Right renal cortex interstitium (tissue), 3 donors: ENCODE measurements at regions not wholly inside any gene's neighbourhood (a gene's known extent, or its start where the extent isn't known, plus 50 kb on each side); places are given as distances from the start of the nearest gene placed in this dataset.

Experiments used
- DNase-seq, 3 donors: peaks; one replicate each; pipeline ENCODE4 v3.0.0-alpha.2; 2013; ENCODE audit warnings: low read depth in 3 of 3, low spot score in 2 of 3

- DNase-seq, result no peak
These were observed 661.2 kb downstream of the TBC1D4 start for GRCh38 chr13:74820809-74821208.

DNA sequence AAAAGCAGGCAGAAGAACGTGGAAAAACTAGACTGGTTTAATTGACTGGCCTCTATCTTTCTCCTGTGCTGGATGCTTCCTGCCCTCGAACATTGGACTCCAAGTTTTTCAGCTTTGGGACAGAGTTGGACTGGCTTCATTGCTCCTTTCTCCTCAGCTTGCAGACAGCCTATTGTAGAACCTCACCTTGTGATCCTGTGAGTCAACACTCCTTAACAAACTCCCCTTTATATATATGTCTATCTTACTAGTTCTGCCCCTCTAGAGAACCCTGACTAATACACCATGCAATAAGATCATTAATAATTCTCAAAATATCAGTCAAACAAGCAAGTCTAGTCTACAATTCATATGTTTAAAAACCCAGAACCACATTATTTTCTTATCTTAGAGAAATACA, 662.4 kb downstream of the TBC1D4 start:
- no peak for DNase-seq

- no peak for DNase-seq
These were observed 665.2 kb downstream of the TBC1D4 start for GRCh38 chr13:74816737-74817136.

DNA sequence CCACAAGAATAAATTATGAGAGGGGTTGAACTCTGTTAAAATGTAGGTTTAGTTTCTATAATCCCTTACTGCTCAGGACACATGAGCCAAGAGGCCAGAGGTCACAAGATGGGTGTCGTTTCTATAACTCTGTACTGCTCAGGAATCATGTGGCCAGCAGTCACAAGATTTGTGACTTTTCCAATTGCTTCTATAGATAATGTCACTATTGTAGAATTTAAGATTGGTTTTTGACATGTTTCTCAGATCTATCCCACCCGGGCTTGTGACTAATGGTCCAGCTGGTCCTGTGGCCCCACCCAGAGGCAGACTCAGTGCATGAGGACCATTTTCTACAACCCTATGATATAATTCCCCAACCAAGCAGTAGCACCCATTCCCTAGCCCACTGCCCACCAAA, 662.0 kb upstream of the KLF12 start:
- DNase-seq, result no peak

- no peak for DNase-seq
These were observed 661.3 kb upstream of the KLF12 start for GRCh38 chr13:74795526-74795925.

DNA sequence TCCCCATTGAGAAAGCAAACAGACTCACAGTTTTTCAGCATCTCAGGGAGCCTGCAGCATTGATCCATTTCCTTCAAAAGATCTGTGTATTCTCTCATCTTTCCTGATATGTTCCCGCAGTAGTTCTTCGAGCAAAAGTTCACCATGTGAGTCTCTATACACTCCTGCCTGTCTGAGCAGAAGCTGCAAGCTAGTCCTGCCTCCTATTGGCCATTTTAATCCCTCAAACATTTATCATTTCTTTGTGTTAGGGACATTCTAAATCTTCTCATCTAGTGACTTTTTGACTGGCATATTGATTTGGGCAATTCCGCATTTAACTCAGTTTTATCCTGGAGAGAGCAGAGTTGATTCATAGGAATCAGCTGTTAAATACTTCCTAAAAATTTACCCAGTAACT, 660.4 kb upstream of the KLF12 start:
- DNase-seq, result no peak

GRCh38 chr13:74794147-74794546, 659.9 kb upstream of the KLF12 start:
- no peak for DNase-seq

DNA sequence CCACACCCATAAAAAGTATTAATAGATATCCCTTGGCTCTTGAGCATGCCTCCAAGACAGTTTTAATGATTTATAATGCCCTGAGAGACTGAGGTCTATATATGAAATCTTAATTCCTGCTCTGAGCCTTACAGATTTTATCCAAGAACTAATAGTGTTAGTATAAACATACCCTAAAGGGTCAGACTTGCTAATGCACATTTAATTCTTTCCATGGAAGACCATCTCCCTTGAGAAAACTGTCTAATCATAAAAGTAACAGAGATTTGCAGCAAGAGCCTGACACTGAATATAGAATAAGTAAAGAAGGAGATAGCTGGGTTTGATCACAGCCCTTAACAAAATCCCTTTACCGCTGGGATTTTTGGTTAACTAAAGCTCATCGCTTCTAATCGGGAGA, 650.8 kb upstream of the KLF12 start:
- DNase-seq, result no peak

DNA sequence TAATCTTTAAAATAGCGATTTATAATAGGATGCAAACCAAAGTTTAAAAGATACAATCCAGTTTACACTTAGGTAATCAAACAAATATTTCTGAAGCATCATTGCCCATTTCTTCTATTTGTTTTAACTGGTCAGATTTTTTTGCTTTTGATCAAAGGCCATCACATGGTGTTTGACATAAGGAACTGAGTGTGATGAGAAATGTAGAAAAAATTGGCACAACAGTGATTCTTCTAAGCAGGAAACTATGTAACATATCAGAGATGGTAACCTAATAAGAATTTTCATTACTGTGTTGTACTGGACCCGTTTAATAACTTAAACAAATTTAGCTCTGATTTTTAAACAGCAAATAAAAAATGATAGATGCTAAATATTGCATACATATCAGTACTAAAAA, 644.7 kb upstream of the KLF12 start:
- DNase-seq, result no peak

- DNase-seq, result no peak
These were observed 643.9 kb upstream of the KLF12 start for GRCh38 chr13:74778087-74778486.

GRCh38 chr13:74774264-74774663, 640.1 kb upstream of the KLF12 start:
- no peak for DNase-seq

GRCh38 chr13:74773248-74773647, 639.0 kb upstream of the KLF12 start:
- DNase-seq, result no peak

DNA sequence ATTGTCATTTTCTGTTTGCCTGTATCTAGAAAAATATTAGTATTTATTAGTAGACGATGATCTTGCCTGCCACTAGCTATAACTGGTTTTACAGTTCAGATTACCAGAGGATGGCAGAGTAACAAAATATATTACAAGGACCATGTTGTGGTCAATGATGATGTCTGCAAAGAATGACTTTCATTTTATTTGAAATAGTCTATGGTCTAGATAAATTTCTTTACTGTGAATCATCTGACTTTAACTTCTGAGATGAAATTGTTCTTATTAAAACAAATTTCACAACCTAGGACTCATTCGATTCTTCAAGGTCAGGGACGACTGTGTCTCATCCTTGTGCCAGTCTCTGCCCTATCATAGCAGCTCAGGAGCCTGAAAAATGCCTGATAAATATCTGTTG, 637.8 kb upstream of the KLF12 start:
- DNase-seq, result no peak

DNA sequence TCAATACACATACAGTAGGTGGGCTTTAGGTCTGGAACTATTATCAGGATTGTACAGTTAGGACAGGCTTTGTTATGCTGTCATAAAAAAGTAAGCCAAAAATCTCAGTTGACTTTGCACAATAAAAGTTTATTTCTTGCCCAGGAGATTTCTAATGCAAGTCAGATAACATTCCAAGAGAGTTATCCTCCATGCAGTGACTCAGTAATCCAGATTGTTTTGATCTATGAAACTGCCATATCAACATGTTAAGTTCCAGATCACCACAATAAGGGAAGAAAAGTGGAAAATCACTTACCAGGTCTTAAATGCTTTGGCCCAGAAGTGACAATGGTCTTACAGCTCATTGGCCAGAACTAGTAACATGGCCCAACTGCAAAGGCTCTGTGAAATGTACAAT, 636.2 kb upstream of the KLF12 start:
- DNase-seq, result no peak

DNA sequence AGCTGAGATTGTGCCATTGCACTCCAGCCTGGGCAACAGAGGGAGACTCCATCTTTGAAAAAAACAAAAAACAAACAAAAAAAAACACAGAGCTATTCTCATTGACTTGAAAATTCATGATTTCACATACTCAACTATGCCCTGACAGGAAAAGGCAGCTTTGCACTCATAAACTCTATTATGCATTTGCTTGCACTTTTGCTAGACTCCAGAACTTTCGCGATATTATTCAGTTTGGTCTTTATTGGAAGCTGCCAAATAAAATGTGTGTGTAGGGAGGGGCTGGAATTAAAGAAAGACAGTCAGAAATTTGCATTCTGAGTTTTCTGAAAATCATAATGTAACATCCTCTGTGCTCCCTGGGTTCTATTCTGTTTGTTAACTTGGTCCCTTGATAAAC, 635.1 kb upstream of the KLF12 start:
- DNase-seq, result no peak

- no peak for DNase-seq
These were observed 634.4 kb upstream of the KLF12 start for GRCh38 chr13:74768521-74769085.

DNA sequence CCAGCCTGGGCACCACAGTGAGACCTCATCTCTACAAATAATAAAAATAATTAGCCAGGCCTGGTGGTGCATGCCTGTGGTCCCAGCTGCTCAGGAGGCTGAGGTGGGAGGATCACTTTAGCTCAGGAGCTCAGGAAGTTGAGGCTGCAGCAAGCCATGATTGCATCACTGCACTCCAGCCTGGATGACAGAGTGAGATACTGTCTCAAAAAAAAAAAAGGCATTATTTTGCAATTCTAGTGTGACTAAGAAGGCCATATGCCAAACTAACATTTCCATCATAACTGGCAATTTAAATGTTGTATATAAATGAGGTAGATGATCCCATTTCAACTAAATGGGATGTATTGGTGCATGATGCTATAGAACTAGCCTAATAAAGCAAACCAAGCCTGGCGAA, 632.8 kb upstream of the KLF12 start:
- no peak for DNase-seq

DNA sequence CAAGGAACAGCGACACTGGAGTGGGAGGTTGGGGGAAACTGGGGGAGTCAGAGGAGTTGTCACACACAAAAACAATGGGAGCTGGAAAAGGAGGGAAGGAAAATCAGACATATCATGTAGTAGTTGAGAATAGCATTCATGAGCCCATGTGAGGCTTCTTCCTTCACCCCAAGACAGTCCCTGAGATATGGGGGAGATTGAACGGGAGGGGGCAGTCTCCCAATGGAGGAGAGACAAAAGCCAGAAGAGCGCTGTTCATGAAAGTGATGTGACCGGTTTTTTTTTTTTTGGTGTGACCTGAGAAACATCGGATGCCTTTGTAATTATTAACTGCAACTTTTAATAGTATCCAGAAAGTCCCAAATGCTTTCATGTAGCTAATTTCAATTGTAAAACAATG, 631.8 kb upstream of the KLF12 start:
- DNase-seq, result no peak

- DNase-seq, result no peak
These were observed 627.9 kb upstream of the KLF12 start for GRCh38 chr13:74761801-74762757.

GRCh38 chr13:74758188-74758587, 624.0 kb upstream of the KLF12 start:
- DNase-seq, result no peak

DNA sequence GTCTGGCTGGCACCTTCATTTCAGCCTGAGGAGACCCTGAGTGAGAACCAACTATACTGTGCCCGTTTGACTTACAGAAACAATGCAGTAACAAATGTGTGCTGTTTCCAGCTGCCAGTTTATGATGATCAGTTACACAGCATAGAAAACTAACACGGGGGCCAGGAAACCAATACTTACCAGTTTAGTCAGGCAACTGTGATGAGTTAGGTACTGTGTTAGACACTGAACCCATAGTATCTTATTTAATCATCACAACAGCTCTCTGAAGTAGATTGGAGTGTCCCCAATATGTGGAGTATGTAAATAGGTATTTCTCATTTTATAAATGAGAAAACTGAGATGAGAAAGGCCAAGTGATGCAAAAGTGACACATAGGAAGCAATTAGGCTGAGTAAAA, 620.9 kb upstream of the KLF12 start:
- DNase-seq, result no peak

DNA sequence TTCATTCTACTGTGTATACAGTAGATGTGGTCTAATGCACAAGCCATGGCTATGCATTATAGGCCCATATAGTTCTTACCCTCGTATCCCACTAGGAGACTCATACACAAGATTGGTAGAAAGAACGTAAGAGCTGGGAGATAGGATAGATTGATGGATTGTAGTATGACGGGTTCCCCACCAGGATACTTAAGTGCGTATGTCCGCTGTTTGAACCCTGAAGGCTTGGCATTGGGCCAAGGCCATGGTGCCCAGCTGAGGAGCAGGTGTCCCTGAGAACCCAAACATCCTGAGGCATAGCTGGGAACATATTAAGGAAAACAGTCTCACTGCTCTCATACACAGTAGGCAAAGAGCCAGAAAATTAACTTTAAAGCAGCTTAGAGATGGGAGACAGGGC, 617.5 kb upstream of the KLF12 start:
- no peak for DNase-seq
